ENCODE measurements at regions not wholly inside any gene's neighbourhood (a gene's known extent, or its start where the extent isn't known, plus 50 kb on each side); places are given as distances from the start of the nearest gene placed in this dataset.

DNA sequence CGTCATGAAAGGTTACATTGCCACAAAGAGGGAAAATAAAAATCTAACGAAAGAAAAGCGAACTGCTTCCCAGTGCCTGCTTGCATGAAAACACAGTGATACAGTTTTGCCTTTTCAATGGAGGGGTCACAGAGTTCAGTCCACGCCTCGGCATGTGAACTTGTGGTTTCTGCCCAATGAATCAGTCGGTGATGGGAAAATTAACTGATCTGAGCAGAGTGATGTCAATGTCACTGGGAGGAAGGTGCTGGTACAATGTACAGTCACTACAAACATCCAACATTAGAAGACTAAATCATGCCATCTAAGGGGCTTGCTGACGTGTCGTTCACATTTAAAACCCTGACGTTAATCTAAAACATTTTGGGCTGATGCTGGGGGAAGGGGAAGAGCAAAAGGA, 151.8 kb upstream of the MSX2 start:
- TF ChIP-seq CTCF (IDR thresholded peaks at IDR 0.05; ENCODE audit: poor library complexity) (no peak), EZH2phosphoT487 (IDR thresholded peaks at IDR 0.05; ENCODE audit: low read depth, severe bottlenecking, unreplicated experiment) (no peak)
